HEK293 (cell line): ENCODE measurements at regions not wholly inside any gene's neighbourhood (a gene's known extent, or its start where the extent isn't known, plus 50 kb on each side); places are given as distances from the start of the nearest gene placed in this dataset.

Source experiments
- HOXC10 ChIP-seq: sonication (generic); formaldehyde crosslinking; IDR thresholded peaks from 2 replicates; pipeline ENCODE4 v1.8.1; 2023; ENCODE audit warnings: mild to moderate bottlenecking, missing genetic modification reagents
- KLF1 ChIP-seq: fragments of 450-650 bp; formaldehyde crosslinking; IDR thresholded peaks from 2 replicates; pipeline ENCODE4 v1.5.1; 2016; ENCODE audit warnings: missing biosample characterization, missing genetic modification characterization
- KLF10 ChIP-seq: fragments of 450-650 bp; IDR thresholded peaks from 2 replicates; pipeline ENCODE4 v1.5.1; 2018; ENCODE audit warnings: missing biosample characterization, mild to moderate bottlenecking, missing genetic modification characterization
- ZBTB8A ChIP-seq: fragments of 450-650 bp; formaldehyde crosslinking; IDR thresholded peaks from 2 replicates; pipeline ENCODE4 v1.5.1; 2016; ENCODE audit warnings: missing biosample characterization, missing genetic modification characterization
- ZFP3 ChIP-seq: fragments of 450-650 bp; formaldehyde crosslinking; IDR thresholded peaks from 2 replicates; pipeline ENCODE4 v1.5.1; 2016; ENCODE audit warnings: low read depth, missing biosample characterization, missing genetic modification characterization
- ZNF223 ChIP-seq: fragments of 450-650 bp; formaldehyde crosslinking; IDR thresholded peaks from 2 replicates; pipeline ENCODE4 v1.5.1; 2016; ENCODE audit warnings: missing biosample characterization, missing genetic modification characterization
- ZNF248 ChIP-seq: fragments of 450-650 bp; formaldehyde crosslinking; IDR thresholded peaks from 2 replicates; pipeline ENCODE4 v1.5.1; 2017; ENCODE audit warnings: missing biosample characterization, missing genetic modification characterization
- ZNF514 ChIP-seq: fragments of 450-650 bp; formaldehyde crosslinking; IDR thresholded peaks from 2 replicates; pipeline ENCODE4 v1.5.1; 2016; ENCODE audit warnings: missing biosample characterization, missing genetic modification characterization
- TF ChIP-seq, protein P1 (sequence below): fragments of 450-650 bp; formaldehyde crosslinking; IDR thresholded peaks from 2 replicates; pipeline ENCODE4 v1.5.1; 2016; ENCODE audit warnings: missing biosample characterization, missing genetic modification characterization
- TF ChIP-seq, protein P2 (sequence below): fragments of 450-650 bp; formaldehyde crosslinking; IDR thresholded peaks from 2 replicates; pipeline ENCODE4 v1.5.1; 2016; ENCODE audit warnings: missing biosample characterization, missing genetic modification characterization

DNA sequence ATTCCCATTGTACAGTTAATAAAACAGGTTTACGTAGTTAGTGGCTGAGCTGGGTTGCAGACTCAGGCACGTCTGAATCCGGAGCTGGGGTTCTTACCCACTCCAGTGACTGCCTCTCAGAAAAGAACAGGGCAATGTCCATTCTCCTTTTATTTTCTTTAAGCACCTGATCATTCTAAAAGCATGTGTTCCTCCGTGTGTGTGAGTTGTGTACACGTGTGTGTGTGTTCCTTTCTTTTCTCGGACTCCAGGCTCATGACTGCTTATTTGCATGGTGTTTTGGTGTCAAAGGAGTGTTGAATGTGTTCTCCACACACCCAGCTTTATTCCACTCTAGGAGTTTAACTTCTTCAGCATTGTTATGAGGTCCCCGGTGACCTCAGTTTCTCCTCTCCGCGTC lies 260.1 kb downstream of the SNX10 start:
- TF ChIP-seq, protein P1, sequence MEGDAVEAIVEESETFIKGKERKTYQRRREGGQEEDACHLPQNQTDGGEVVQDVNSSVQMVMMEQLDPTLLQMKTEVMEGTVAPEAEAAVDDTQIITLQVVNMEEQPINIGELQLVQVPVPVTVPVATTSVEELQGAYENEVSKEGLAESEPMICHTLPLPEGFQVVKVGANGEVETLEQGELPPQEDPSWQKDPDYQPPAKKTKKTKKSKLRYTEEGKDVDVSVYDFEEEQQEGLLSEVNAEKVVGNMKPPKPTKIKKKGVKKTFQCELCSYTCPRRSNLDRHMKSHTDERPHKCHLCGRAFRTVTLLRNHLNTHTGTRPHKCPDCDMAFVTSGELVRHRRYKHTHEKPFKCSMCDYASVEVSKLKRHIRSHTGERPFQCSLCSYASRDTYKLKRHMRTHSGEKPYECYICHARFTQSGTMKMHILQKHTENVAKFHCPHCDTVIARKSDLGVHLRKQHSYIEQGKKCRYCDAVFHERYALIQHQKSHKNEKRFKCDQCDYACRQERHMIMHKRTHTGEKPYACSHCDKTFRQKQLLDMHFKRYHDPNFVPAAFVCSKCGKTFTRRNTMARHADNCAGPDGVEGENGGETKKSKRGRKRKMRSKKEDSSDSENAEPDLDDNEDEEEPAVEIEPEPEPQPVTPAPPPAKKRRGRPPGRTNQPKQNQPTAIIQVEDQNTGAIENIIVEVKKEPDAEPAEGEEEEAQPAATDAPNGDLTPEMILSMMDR (tag by site-specific recombination) = no peak
- TF ChIP-seq ZNF514 (tag by site-specific recombination) (no peak), ZFP3 (tag by site-specific recombination) (no peak), KLF1 (tag by site-specific recombination) (no peak), ZNF248 (no peak), HOXC10 (no peak), ZBTB8A (tag by site-specific recombination) (no peak), ZNF223 (no peak), KLF10 (tag by site-specific recombination) (no peak)
- TF ChIP-seq, protein P2, sequence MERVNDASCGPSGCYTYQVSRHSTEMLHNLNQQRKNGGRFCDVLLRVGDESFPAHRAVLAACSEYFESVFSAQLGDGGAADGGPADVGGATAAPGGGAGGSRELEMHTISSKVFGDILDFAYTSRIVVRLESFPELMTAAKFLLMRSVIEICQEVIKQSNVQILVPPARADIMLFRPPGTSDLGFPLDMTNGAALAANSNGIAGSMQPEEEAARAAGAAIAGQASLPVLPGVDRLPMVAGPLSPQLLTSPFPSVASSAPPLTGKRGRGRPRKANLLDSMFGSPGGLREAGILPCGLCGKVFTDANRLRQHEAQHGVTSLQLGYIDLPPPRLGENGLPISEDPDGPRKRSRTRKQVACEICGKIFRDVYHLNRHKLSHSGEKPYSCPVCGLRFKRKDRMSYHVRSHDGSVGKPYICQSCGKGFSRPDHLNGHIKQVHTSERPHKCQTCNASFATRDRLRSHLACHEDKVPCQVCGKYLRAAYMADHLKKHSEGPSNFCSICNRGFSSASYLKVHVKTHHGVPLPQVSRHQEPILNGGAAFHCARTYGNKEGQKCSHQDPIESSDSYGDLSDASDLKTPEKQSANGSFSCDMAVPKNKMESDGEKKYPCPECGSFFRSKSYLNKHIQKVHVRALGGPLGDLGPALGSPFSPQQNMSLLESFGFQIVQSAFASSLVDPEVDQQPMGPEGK (tag by site-specific recombination) = no peak
